ENCODE measurements at regions not wholly inside any gene's neighbourhood (a gene's known extent, or its start where the extent isn't known, plus 50 kb on each side); places are given as distances from the start of the nearest gene placed in this dataset.

GRCh38 chr1:80657044-80657643 lies 1143.6 kb upstream of the ADGRL2 start:
- TF ChIP-seq CTCF (IDR thresholded peaks at IDR 0.05) = no peak
- TF ChIP-seq POLR2AphosphoS5 (IDR thresholded peaks at IDR 0.05) = no peak

Data from breast epithelium (tissue), 3 donors.